ENCODE measurements at regions not wholly inside any gene's neighbourhood (a gene's known extent, or its start where the extent isn't known, plus 50 kb on each side); places are given as distances from the start of the nearest gene placed in this dataset.

DNA sequence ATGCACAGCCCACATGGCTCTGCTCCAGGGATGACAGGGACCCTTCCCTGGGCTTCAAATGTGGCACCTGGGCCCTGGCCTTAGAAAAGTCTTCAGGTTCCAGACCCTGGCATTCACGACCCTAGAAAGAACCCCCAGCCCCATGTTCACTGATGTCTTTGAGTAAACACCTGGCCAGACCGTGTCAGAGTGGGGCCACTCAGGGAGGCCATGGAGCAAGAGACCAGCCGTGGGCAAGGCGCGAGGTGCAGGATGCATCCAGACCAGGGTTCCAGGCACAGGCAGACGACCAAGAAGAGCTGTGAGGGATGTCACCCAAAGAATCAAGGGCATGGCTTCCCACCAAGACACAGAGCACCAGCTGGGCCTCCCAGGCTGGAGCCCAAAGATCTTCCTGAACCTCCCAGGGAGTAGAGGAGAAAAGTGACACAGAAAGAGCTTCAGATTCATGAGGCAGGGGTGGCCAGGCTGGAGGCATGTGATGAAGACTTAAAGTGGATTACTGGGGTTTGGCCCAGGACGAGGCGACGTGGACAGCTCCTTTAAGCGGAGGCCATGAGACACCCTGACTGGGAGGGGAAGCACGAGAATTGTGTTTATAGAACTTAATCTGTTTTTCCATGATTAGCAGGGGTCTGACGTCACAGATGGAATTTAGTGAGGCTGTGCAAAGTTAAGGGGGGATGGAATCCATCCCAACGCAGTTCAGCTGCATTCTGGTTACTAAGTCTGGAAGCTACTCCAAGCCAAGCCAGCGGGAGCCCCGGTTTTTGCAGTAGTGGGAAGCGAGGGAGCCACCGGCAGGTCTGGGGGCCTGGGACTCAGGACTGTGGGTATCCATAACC is 61.6 kb downstream of the ARL6IP4 start:
- intact Hi-C loops (cut with micrococcal nuclease; ENCODE audit: unreplicated experiment) = loop anchor here (5.0 kb wide), 1 partner anchor 120 kb away; no protein-coding TSS in a partner anchor
- H3K36me3 Mint-ChIP-seq (ENCODE audit: insufficient read depth, unreplicated experiment) = no peaks in the 10 kb centered on the region
- no peak overlapping the region for H3K27ac Mint-ChIP-seq (ENCODE audit: unreplicated experiment)
- BruUV-seq (replicated peaks) = no TSS peak
- CTCF ChIA-PET = interaction anchor here (2.1 to 2.6 kb wide), 2 partner anchors 14 to 196 kb away, joined by 5 to 44 read pairs; no protein-coding TSS in a partner anchor
- H3K4me3 Mint-ChIP-seq (ENCODE audit: low read depth, unreplicated experiment) = no peak overlapping the region
- H3K27me3 Mint-ChIP-seq (ENCODE audit: unreplicated experiment) = no peaks in the 10 kb centered on the region
- no peak for DNase-seq
- no peaks in the 10 kb centered on the region for H3K9me3 Mint-ChIP-seq (ENCODE audit: low read depth, unreplicated experiment)
- H3K4me1 Mint-ChIP-seq (ENCODE audit: low read depth, unreplicated experiment) = no peaks in the 10 kb centered on the region
- TF ChIP-seq, protein P1, sequence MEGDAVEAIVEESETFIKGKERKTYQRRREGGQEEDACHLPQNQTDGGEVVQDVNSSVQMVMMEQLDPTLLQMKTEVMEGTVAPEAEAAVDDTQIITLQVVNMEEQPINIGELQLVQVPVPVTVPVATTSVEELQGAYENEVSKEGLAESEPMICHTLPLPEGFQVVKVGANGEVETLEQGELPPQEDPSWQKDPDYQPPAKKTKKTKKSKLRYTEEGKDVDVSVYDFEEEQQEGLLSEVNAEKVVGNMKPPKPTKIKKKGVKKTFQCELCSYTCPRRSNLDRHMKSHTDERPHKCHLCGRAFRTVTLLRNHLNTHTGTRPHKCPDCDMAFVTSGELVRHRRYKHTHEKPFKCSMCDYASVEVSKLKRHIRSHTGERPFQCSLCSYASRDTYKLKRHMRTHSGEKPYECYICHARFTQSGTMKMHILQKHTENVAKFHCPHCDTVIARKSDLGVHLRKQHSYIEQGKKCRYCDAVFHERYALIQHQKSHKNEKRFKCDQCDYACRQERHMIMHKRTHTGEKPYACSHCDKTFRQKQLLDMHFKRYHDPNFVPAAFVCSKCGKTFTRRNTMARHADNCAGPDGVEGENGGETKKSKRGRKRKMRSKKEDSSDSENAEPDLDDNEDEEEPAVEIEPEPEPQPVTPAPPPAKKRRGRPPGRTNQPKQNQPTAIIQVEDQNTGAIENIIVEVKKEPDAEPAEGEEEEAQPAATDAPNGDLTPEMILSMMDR (IDR thresholded peaks at IDR 0.05; ENCODE audit: unreplicated experiment) = no peak

DNA sequence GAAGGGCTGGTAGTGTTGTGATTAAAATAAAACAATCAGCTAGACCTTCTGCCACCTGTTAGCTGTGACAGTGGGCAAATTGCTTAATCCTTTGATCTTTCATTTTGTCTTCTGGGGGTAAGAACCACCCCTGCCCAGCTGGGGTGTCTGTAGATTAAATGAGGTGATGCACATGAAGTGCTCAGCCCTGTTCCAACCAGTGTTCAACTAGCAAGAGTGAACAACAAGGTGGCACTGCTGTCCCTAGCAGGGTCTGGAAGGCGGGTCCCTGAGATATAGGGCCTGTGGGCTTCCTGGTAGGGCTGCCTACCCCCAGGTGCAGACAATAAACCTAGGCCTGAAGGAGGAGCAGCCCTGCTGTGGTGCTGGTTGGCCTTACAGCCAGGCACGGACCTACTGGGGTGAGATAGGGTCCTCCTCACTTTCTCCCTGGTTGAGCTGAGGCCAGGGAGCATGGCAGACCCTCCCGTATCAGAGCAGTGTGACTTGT is 60.6 kb downstream of the ARL6IP4 start:
- Mint-ChIP-seq H3K36me3 (ENCODE audit: insufficient read depth, unreplicated experiment) (no peaks in the 10 kb centered on the region), H3K27ac (ENCODE audit: unreplicated experiment) (no peak overlapping the region), H3K9me3 (ENCODE audit: low read depth, unreplicated experiment) (no peaks in the 10 kb centered on the region), H3K27me3 (ENCODE audit: unreplicated experiment) (no peaks in the 10 kb centered on the region), H3K4me3 (ENCODE audit: low read depth, unreplicated experiment) (no peak overlapping the region), H3K4me1 (ENCODE audit: low read depth, unreplicated experiment) (no peaks in the 10 kb centered on the region)
- no peak for DNase-seq
- intact Hi-C loops (cut with micrococcal nuclease; ENCODE audit: unreplicated experiment) = loop anchor here (5.0 kb wide), 1 partner anchor 121 kb away; no protein-coding TSS in a partner anchor
- CTCF ChIA-PET = interaction anchor here (0.5 kb wide), 1 partner anchor 421 kb away, joined by 6 read pairs; no protein-coding TSS in a partner anchor
- no TSS peak for BruUV-seq (replicated peaks)
- TF ChIP-seq, protein P1 (IDR thresholded peaks at IDR 0.05; ENCODE audit: unreplicated experiment) = no peak

DNA sequence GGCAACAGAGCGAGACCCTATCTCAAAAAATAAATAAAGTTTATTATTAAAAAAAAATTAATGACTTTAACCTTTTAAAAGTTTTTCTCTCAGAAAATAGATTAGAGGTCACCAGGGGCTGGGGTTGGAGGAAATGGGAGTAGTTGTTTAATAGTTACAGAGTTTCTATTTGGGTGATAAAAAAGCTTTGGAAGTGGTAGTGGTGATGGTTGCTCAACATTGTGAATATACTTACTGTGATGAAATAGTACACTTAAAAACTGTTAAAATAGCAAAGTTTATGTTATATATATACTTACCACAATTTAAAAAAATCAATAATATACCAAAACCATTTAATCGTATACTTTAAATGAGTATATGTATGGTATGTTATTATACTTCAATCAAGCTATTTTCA is 59.6 kb downstream of the ARL6IP4 start:
- Mint-ChIP-seq H3K4me3 (ENCODE audit: low read depth, unreplicated experiment) (no peak overlapping the region), H3K4me1 (ENCODE audit: low read depth, unreplicated experiment) (no peaks in the 10 kb centered on the region), H3K27ac (ENCODE audit: unreplicated experiment) (no peak overlapping the region), H3K36me3 (ENCODE audit: insufficient read depth, unreplicated experiment) (no peaks in the 10 kb centered on the region), H3K9me3 (ENCODE audit: low read depth, unreplicated experiment) (no peaks in the 10 kb centered on the region), H3K27me3 (ENCODE audit: unreplicated experiment) (no peaks in the 10 kb centered on the region)
- CTCF ChIA-PET = no interaction called here
- DNase-seq = no peak
- BruUV-seq (replicated peaks) = no TSS peak
- TF ChIP-seq, protein P1 (IDR thresholded peaks at IDR 0.05; ENCODE audit: unreplicated experiment) = no peak
- intact Hi-C loops (cut with micrococcal nuclease; ENCODE audit: unreplicated experiment) = loop anchor here (5.0 kb wide), 1 partner anchor 122 kb away; no protein-coding TSS in a partner anchor

DNA sequence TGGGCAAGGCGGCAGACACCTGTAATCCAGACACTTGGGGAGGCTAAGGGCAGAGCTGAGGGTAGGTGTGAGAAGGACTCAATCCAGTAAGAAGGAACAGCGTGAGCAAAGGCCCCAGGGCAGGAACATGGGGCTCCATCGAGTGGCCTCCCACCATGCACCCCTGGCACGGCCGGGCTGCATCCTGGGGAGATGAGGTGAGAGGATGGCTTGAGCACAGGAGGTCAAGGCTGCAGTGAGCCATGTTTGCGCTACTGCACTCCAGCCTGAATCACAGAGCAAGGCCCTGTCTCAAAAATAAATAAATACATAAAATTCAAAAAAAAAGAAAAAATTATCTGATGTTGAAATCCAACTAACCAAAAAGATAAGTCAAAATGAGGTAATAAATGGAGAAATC is 58.5 kb downstream of the ARL6IP4 start:
- H3K4me1 Mint-ChIP-seq (ENCODE audit: low read depth, unreplicated experiment) = no peaks in the 10 kb centered on the region
- no peaks in the 10 kb centered on the region for H3K36me3 Mint-ChIP-seq (ENCODE audit: insufficient read depth, unreplicated experiment)
- CTCF ChIA-PET = no interaction called here
- H3K9me3 Mint-ChIP-seq (ENCODE audit: low read depth, unreplicated experiment) = no peaks in the 10 kb centered on the region
- no peaks in the 10 kb centered on the region for H3K27me3 Mint-ChIP-seq (ENCODE audit: unreplicated experiment)
- H3K4me3 Mint-ChIP-seq (ENCODE audit: low read depth, unreplicated experiment) = no peak overlapping the region
- TF ChIP-seq, protein P1 (IDR thresholded peaks at IDR 0.05; ENCODE audit: unreplicated experiment) = no peak
- intact Hi-C loops (cut with micrococcal nuclease; ENCODE audit: unreplicated experiment) = no loop called here
- no TSS peak for BruUV-seq (replicated peaks)
- H3K27ac Mint-ChIP-seq (ENCODE audit: unreplicated experiment) = no peak overlapping the region
- DNase-seq = no peak
